ENCODE measurements at regions not wholly inside any gene's neighbourhood (a gene's known extent, or its start where the extent isn't known, plus 50 kb on each side); places are given as distances from the start of the nearest gene placed in this dataset.

GRCh38 chr11:41985799-41986198 is 526.3 kb upstream of the LRRC4C start:
- no peak for TF ChIP-seq EGR1 (IDR thresholded peaks at IDR 0.05)
- TF ChIP-seq NFIC (IDR thresholded peaks at IDR 0.05), result no peak
- no peak for TF ChIP-seq USF1 (IDR thresholded peaks at IDR 0.05)
- TF ChIP-seq REST (IDR thresholded peaks at IDR 0.05; ENCODE audit: low read depth), result no peak
- TF ChIP-seq TEAD4 (IDR thresholded peaks at IDR 0.05), result no peak
- no peak for TF ChIP-seq CREB1 (IDR thresholded peaks at IDR 0.05; ENCODE audit: low read depth)
- TF ChIP-seq MAX (IDR thresholded peaks at IDR 0.05), result no peak
- no peak for TF ChIP-seq ZBTB7A (IDR thresholded peaks at IDR 0.05; ENCODE audit: low read depth)
- TF ChIP-seq CEBPB (IDR thresholded peaks at IDR 0.05), result no peak
- TF ChIP-seq TCF12 (IDR thresholded peaks at IDR 0.05; ENCODE audit: low read depth), result no peak

GRCh38 chr11:41988951-41989572 is 529.6 kb upstream of the LRRC4C start:
- no peak for TF ChIP-seq TAF1 (IDR thresholded peaks at IDR 0.05; ENCODE audit: low read depth)
- TF ChIP-seq TCF12 (IDR thresholded peaks at IDR 0.05; ENCODE audit: low read depth), result no peak
- no peak for TF ChIP-seq MAX (IDR thresholded peaks at IDR 0.05)
- no peak for TF ChIP-seq EGR1 (IDR thresholded peaks at IDR 0.05)
- no peak for TF ChIP-seq YY1 (IDR thresholded peaks at IDR 0.05; ENCODE audit: low read depth)
- TF ChIP-seq REST (IDR thresholded peaks at IDR 0.05; ENCODE audit: low read depth), result no peak
- TF ChIP-seq ZBTB7A (IDR thresholded peaks at IDR 0.05; ENCODE audit: low read depth), result no peak
- no peak for TF ChIP-seq CREB1 (IDR thresholded peaks at IDR 0.05; ENCODE audit: low read depth)
- no peak for TF ChIP-seq EP300 (IDR thresholded peaks at IDR 0.05; ENCODE audit: borderline replicate concordance)
- no peak for TF ChIP-seq TEAD4 (IDR thresholded peaks at IDR 0.05)

- TF ChIP-seq FOXM1 (IDR thresholded peaks at IDR 0.05; ENCODE audit: borderline replicate concordance, low read depth), result no peak
- TF ChIP-seq REST (IDR thresholded peaks at IDR 0.05; ENCODE audit: low read depth), result no peak
- no peak for TF ChIP-seq EGR1 (IDR thresholded peaks at IDR 0.05)
- no peak for TF ChIP-seq CEBPB (IDR thresholded peaks at IDR 0.05)
- TF ChIP-seq YY1 (IDR thresholded peaks at IDR 0.05; ENCODE audit: low read depth), result no peak
- TF ChIP-seq USF1 (IDR thresholded peaks at IDR 0.05), result no peak
- TF ChIP-seq RAD21 (IDR thresholded peaks at IDR 0.05; ENCODE audit: low read depth), result no peak
- no peak for TF ChIP-seq TAF1 (IDR thresholded peaks at IDR 0.05; ENCODE audit: low read depth)
- no peak for TF ChIP-seq CREB1 (IDR thresholded peaks at IDR 0.05; ENCODE audit: low read depth)
Observed at GRCh38 chr11:41989823-41990380, 530.5 kb upstream of the LRRC4C start.

- TF ChIP-seq MAX (IDR thresholded peaks at IDR 0.05) (no peak), EGR1 (IDR thresholded peaks at IDR 0.05) (no peak), TAF1 (IDR thresholded peaks at IDR 0.05; ENCODE audit: low read depth) (no peak), EP300 (IDR thresholded peaks at IDR 0.05; ENCODE audit: borderline replicate concordance) (no peak), ZBTB7A (IDR thresholded peaks at IDR 0.05; ENCODE audit: low read depth) (no peak), NFIC (IDR thresholded peaks at IDR 0.05) (no peak), CREB1 (IDR thresholded peaks at IDR 0.05; ENCODE audit: low read depth) (no peak), YY1 (IDR thresholded peaks at IDR 0.05; ENCODE audit: low read depth) (no peak), REST (IDR thresholded peaks at IDR 0.05; ENCODE audit: low read depth) (no peak), TEAD4 (IDR thresholded peaks at IDR 0.05) (no peak), CEBPB (IDR thresholded peaks at IDR 0.05) (no peak), FOXM1 (IDR thresholded peaks at IDR 0.05; ENCODE audit: borderline replicate concordance, low read depth) (no peak), RAD21 (IDR thresholded peaks at IDR 0.05; ENCODE audit: low read depth) (no peak), TCF12 (IDR thresholded peaks at IDR 0.05; ENCODE audit: low read depth) (no peak), USF1 (IDR thresholded peaks at IDR 0.05) (no peak)
Observed at GRCh38 chr11:41996533-41996932, 537.1 kb upstream of the LRRC4C start.
